Mucosa of gallbladder (tissue), 1 donor: ENCODE measurements at regions not wholly inside any gene's neighbourhood (a gene's known extent, or its start where the extent isn't known, plus 50 kb on each side); places are given as distances from the start of the nearest gene placed in this dataset.
"Not testable (repeated sequence)": the region's sequence is repeated elsewhere in the genome, so short reads cannot be mapped to it uniquely, and the experiment has no call there.

Source experiments
- DNase-seq: peaks from one replicate; pipeline ENCODE4 v3.0.0-alpha.2; 2020; ENCODE audit warnings: low spot score
- donor health status: DM: no; HTN: no; CAD: no.

DNA sequence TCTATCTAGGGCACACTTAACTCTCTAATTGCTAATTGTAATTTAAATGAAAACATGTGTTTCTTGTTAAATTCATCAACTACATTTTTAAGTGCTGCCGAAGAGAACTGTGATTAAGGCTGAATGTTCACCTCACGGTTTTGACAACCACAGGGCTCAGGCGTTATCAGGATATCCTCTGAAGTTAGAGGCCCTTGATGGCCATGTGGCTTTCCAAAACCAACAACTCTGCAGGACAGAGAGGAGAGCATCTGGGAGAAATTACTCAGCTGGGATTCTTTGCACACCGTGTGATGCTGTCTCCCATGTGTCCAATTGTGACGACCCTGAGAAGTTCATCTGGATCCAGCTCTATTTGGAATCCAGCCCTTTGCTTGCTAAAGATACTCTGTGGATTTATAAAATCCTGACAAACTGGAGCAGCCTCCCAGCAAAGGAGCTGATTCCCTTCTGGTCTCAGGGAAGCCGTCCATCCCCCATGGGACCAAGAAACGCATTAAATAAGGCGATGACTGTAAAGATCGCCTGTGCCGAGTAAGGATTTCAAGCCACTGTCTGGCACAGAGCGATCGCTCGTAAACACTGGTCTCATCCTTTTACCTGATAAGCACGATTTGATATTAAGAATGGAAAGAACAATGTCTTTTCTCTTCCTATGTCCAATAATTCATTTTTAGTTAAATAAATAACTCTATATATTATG, 401.1 kb downstream of the CD83 start:
- DNase-seq, result no peak

DNA sequence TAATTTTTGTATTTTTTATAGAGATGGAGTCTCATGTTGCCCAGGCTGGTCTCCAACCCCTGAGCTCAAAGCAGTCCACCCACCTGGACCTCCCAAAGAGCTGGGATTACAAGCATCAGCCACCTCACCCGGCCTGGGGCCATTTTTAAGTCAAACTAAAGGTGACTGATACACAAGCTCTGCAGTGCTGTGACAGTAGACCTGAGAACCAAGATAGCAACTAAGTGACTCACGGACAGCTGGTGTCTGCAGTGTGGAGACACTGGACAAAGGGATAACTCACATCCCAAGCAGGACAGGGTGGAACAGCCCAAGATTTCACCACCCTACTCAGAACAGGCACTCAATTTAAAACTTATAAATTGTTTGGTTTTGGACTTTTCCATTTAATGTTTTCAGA, 402.5 kb downstream of the CD83 start:
- DNase-seq, result no peak

DNA sequence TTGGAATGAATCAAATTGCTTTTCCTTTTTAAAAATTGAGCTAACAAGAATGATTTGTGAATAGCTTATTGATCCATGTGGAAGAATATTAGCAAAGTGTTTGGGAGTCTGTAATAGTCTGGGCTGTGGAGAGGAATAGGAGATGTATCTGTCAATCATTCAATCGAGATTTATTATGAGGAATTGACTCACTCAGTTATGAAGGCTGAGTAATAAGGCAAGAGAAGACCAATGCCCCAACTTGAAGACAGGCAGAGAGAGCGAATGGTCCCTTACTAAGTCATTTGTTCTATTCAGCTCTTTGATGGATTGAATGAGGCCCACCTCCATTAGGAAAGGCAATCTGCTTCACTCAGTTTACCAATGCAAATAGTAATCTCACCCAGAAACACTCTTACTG, 403.0 kb downstream of the CD83 start:
- no peak for DNase-seq

DNA sequence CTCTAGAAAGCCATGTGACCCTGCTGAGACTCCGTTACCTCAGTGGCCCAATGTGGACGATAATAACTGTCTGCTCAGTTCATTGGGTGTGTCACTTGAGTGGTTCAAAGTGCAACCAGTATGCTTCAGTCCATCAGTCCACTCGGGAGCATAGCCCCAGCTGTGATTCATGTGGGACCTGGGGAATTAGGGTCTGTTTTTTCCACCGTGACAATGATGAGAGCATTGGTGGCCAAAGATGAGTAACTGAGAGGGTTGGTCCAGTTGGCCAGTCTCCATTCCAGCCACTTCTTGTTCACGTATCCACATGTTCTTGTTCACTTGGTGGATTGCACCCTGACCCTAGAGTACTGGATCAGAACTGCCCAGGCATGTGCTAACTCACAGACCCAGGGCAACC, 403.6 kb downstream of the CD83 start:
- DNase-seq, result no peak

DNA sequence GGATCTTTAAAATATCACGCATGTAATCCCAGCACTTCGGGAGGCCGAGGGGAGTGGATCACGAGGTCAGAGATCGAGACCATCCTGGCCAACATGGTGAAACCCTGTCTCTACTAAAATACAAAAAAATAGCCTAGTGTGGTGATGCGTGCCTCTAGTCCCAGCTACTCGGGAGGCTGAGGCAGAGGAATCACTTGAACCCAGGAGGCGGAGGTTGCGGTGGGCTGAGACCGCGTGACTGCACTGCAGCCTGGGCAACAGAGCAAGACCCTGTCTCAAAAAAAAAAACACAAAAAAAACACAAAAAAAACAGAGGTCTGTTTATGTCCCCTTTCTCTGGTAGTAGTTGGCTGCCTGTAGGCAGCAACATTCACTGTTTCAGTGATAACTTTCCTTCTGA, 404.3 kb downstream of the CD83 start:
- not testable (repeated sequence) for DNase-seq

DNA sequence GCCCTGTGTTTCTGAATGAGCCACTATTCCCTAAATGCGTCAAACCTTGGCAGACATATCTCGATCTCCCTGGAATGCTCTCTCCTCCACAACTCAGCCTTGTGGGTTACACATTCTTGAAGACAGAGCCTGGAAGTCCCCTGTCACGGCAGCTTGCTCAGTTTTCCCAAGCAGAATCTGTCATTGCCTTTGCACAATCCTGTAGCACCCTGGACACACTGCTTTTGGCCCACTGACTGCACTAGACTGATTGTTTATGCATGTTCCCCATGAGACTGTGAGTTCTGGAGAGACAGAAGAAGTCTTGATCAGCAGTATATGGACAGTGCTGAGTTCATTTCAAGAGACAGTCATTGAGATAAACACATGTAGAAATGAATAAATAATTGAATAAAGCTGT, 406.7 kb downstream of the CD83 start:
- DNase-seq, result no peak

DNA sequence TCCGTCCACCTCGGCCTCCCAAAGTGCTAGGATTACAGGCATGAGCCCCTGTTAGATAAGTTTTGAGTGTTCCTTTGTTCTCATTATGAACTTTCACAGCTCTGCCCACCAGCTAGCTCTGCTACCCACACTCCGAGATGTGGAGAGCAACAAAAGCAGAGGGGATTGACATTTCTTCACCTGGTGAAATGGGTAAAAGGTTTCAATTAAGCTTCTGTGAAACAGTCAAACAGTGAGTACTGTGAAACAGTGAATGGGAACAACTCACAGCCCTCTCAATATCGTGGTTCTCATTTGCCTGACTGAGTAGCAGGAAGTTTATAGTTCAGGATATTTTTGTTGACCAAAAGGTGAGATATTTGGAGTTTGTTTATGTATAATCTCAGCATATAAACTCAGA, 412.8 kb downstream of the CD83 start:
- no peak for DNase-seq

DNA sequence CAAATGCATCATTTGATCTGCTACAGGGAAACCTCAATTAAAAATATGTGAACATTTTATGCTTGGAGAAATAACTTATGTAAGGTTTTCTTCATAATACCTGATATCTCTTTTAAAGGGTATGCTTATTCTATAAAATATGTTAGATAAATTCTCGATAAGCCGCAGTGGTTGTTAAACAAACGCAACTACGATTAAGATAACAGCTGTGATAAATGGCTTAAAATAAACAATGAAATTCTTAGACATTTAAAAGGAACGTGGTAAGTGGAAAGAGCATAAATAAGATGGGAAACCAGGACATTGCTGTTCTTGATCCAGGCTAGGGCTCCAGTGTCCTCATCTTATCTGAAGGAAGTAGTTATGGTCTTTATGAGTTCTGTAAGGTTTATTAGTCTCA, 415.9 kb downstream of the CD83 start:
- no peak for DNase-seq

DNA sequence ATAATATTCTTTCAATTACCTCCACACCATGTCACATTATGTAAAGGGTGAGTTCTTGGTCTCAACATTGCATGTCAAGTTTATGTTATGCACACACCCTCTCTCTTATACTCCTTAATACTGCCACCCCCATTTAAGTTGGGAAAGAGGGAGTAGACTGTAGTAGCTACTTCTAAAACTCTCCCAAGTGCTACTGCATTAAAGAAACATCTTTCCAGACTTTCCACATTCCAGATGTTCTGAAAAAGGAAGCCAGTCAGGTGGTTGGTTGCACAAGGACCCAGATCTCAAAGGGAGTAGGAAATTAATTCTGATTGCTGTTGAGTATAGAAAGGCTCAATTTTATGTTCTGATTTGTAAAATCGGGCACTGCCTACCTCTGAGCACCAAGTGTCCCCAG, 419.5 kb downstream of the CD83 start:
- no peak for DNase-seq

DNA sequence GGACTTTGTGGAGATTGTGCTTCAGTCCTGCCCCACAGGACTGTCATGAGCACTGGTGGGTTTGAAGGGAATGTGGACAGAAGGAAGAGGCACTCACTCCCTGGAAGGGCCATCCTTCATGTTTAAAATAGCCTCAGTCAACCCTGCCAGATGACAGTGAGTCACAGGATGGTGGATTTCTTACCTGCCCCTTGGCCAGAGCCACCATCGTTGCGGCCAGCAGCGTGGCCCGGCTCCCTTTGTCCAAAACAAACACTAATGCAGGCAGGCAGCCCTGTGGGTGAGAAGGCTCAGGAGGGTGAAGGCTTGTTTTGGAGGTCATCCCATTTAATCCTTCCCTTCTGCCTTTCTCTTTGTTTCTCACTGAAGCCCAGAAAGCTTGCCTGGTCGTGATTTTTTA, 422.7 kb downstream of the CD83 start:
- no peak for DNase-seq

DNA sequence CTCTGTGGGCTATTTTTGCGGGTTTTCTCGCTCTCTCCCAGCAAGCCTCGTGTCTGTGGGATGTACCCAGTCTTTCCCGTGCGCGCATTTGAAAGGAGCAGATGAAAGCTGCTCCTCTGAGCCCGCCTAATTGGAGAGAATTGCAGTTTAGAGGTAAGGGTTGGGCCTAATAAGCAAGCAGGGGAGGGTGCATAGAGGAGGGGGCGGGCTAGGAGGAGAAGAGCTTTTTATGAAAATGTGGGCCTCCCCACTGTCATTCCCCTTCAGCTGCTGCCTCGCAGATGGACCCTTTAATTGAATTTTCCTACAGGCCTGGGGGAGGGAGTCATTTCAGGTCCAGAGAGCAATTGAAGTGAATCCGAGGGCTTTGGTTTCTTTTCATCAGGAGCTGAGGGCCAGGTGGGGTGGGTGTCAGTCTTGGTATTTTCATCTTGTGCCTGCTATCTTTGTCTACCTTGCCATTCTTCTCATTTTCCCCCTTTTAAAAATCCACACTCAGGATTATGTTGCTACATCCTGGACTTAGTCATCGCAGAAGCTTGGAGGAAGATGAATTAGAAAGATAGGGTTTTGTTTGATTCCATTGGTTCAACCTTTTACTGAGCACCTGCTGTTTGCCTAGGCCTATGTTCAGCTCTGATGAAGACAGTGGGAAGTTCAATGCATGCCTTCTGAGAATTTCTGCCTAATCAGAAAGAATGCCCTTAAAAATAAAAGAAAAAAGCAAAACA, 423.4 kb downstream of the CD83 start:
- DNase-seq, result no peak

DNA sequence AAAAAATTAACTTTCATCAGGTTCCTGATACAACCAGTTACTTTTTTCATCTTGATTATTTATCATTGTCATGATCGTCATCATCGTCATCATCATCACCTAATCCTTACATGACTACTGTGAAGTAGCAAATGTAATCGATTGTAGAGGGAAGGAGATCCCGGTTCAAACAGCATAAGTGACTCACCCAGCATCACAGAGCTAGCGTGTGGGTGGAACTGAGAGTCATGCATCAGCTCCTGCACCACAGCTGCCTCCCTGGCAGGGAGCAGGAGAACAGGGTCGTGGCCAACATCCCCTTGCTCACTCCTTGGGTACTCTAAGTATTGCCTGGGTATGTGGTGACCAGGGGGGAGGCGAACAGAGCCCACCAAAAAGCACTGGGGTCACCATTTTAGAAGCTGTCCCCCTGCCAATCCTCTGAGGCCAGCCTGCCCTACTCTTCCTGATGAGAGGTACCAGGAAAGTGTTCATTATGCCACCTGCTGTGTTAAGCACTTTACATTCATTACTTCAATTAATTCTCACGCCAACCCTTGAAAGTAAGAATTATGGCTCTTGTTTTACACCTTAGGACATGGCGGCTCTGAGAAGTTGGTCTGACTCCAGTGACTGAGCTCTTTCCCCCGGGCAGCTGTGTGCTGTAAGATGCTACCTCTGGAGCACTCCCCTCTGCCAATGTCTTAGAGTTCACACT, 425.2 kb downstream of the CD83 start:
- DNase-seq, result no peak

DNA sequence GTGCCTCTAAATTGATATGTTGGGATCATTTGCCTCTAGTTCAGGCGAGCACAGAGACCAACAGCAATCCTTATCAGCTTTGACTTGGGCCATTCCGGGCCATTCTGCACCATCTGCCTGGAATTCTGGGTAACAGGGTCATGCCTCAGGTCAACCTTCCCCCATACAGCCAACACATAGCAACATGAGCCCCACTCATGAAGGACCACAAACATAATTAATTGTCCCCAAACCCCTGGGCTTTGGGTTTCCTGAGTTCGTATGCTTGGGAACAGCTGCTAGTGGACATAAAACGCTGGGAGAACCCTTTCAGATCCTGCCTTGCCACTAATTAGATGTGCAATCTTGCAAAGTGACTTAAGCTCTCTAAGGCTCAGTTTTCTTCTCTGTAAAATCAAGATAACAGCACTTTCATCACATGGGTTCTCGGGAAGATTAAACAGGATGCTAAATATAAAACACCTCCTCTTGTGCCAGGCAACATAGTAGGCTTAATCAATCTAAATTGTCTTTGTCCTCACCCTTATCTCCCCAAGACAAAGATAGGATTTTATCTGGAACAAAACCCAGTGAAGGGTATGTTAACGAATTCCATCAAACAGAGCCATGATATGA, 426.5 kb downstream of the CD83 start:
- DNase-seq, result no peak

DNA sequence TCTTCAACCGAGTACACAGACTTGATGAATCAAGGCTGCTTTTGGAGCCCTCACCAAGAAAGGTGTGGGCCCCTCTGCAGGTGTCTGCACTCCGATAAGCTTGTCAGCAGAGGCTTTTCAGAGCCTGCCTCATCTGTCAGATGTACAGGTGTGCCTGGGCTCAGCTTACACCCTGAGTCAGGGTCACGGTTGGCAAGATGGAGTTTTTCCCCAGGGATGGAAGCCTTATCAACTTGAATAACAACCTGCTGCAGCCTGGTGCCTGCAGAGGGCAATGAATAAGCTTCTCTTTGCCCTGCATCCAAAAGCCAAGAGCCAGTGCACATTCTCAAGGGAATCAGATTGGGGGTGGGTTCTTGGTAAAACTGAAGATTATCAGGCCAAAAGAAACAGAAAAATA, 427.1 kb downstream of the CD83 start:
- DNase-seq, result no peak

DNA sequence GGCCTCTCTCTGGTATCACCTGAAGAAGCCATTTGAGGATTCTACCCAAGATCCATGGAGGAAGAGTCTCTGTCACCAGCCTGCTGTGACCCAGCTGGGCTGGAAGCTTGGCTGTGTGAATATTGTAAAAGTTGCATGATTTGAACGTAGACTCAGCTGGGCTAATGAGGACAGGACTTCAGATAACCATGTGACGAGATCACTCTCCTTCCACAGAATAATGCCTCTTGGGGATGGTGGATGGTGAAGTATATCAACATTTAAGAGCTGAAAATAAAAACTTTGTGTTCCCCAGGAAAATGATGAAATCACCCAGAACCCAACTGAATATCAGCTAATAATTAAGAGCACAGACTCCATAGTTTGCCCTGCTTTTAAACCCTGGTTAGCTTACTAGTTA, 427.9 kb downstream of the CD83 start:
- DNase-seq, result no peak

DNA sequence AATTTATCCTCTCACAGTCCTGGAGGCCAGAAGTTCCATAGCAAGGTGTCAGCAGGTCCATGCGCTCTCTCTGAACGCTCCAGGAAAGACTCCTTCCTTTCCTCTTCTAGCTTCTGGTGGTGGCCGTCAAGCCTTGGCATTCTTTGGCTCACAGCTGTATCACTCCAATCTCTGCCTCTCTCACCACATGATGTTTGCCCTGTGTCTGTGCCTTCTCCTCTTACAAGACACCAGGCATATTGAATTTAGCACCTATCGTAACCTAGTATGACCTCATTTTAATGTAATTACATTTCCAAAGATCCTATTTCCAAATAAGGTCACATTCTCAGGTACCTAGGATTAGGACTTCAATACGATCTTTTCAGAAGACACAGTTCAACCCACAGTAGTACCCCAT, 428.5 kb downstream of the CD83 start:
- DNase-seq, result no peak

DNA sequence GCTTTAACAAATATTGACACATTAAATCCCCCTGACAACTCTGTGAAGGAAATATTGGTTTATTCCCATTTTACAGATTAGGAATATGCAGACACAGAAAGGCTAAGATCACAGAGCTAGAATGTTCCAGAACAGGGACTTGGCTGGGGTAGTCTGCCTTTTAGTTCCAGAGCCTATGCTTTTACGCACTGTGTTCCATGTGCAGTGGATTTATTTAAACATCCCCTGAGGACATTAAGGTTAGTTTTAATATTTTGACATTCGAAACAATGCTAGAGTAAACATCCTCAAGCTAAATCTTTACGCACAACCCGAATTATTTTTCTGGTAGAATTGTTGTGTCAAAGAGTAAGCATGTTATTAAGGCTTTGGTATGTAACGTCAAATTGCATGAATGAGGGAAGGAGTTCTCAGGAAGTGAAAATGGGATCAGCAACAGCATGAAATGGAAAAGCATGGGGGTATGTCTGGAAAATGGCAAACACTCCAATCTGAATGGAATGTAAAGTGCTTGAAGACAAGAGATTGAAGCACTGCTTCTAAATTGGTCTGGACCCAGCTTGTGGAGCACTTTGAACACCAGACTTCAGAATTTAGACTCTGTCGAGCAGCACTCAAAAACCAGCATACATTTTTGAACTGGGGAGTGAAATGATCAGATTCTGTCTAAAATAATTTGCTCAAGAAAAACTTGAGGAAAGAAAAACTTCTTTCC, 429.9 kb downstream of the CD83 start:
- DNase-seq, result no peak

DNA sequence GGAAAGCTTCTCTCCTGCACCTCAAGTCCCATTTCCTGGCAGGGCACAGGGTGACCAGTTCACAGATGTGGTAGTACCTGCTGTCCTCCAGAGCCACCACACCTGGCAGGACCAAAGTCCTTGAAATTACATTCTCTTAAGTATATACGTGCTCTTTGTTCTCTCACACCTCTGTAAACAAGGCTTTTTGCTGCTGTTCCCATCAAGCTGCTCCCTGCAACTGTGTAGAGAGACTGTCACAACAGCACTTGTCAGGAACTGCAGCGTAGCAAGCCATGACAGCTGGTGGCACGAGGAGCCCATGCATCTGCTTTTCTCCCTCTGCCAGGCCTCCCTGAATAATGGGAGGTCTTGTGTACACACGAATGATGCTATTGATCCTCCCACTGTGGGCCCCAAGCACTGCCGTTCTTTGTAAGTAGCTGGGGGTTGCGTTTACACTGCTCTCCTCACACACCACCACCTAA, 431.8 kb downstream of the CD83 start:
- DNase-seq, result no peak

DNA sequence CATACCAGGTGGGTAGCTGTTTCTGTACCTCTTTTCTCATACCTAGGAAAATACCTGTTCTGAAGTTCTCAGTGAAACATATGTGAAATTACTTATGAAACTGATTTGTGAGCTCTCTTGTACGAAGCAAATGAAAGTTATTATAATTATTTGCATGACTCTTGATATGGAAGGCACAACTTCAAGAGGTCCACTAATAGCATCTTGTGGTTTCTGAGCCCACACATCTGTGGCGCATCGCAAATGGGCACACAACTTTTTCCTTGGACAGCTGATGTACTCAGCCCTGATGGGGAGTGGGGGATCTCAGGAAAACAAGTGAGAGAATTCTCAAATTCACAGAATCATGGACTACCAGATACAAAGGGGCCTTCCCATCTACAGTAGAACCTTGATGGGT, 432.3 kb downstream of the CD83 start:
- no peak for DNase-seq

DNA sequence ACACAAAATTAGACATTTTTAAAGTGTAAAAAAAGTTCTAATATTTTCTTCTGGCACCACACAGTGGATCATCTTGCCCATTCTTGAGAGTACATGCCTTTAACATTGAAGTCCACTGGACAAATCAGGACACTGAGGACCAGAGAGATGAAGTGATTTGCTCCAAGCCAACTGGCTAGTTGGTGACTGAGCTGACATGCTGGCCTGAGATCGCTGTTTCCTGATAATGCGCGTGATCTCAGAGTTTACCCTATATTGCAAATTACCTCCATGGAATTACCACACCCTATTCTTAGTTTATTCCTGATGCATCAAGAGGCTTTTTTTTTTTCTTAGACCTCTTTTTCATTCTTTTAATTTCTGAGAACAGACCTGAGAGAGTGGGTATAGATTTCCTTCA, 432.8 kb downstream of the CD83 start:
- DNase-seq, result no peak

DNA sequence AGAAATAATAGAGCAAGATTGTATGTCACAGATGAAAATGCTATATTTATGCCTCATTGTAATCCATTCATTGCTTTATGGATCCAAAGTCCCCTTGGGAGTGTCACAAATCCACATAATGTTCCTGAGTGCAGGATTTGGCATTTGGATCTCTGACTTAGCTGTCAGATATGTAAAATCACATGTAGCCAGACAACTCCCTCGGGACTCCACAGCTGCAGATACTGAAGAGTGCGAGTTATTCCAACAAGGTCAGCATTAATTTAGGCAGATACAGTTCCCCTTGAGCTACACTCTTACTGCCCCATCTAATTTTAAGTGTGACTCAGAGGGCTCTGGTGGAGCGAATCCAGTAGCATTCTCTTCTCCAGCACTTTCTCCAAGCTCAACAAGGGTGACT, 433.2 kb downstream of the CD83 start:
- DNase-seq, result no peak

DNA sequence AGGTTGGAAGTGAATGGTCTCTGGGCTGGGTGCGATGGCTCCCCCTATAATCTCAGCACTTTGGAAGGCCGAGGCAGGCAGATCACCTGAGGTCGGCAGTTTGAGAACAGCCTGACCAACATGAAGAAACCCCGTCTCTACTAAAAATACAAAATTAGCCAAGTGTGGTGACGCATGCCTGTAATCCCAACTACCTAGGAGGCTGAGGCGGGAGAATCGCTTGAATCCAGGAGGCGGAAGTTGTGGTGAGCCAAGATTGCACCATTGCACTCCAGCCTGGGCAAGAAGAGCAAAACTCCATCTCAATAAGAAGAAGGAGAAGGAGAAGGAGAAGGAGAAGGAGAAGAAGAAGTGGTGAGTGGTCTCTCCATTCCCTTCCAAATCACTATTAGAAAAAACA, 434.0 kb downstream of the CD83 start:
- DNase-seq, result not testable (repeated sequence)
